ENCODE measurements at regions not wholly inside any gene's neighbourhood (a gene's known extent, or its start where the extent isn't known, plus 50 kb on each side); places are given as distances from the start of the nearest gene placed in this dataset.

GRCh38 chr13:99075268-99076191 is 97.7 kb upstream of the DOCK9 start (continued):
- TF ChIP-seq REST (IDR thresholded peaks at IDR 0.05; ENCODE audit: low read depth) (no peak), SIN3A (IDR thresholded peaks at IDR 0.05; ENCODE audit: low read depth) (no peak)

GRCh38 chr13:99078017-99078771 is 100.3 kb upstream of the DOCK9 start:
- Histone ChIP-seq H3K27me3 (ENCODE audit: insufficient read depth, low read length) (no peaks in the 10 kb centered on the region), H2AFZ (ENCODE audit: low read depth, low read length, poor library complexity, severe bottlenecking) (no peak overlapping the region), H4K20me1 (ENCODE audit: insufficient read depth) (no peaks in the 10 kb centered on the region), H3K4me3 (replicated peaks in 1 of 2; ENCODE audit: low read depth in 1 of 2, low read length in 2 of 2) (no peak overlapping the region), H3K9me3 (ENCODE audit: control insufficient read depth in 1 of 2, insufficient read depth in 1 of 2, low read depth in 1 of 2, low read length in 2 of 2) (no peaks in the 10 kb centered on the region; a peak in 1 of 4 replicates), H3K4me2 (ENCODE audit: low read length) (no peak overlapping the region), H3K79me2 (ENCODE audit: insufficient read depth, low read length) (peaks cover 52% of the 10 kb centered on the region), H3K9me2 (ENCODE audit: insufficient read depth) (no peaks in the 10 kb centered on the region), H3K36me3 (ENCODE audit: control insufficient read depth in 1 of 2, insufficient read depth in 2 of 2, low read length in 2 of 2) (peaks cover 0 to 9% of the 10 kb centered on the region in 2 experiments; a peak in 2 of 4 replicates), H3K27ac (ENCODE audit: low read depth, low read length) (no peak overlapping the region), H3K9ac (ENCODE audit: low read length) (no peak overlapping the region), H3K4me1 (ENCODE audit: control insufficient read depth in 1 of 2, insufficient read depth in 2 of 2, low read length in 2 of 2) (peaks cover 18 to 31% of the 10 kb centered on the region in 2 experiments)
- TF ChIP-seq EGR1 (IDR thresholded peaks at IDR 0.05; ENCODE audit: low read depth) (no peak), ZFX (IDR thresholded peaks at IDR 0.05) (no peak), REST (IDR thresholded peaks at IDR 0.05; ENCODE audit: low read depth) (no peak), SP1 (IDR thresholded peaks at IDR 0.05; ENCODE audit: low read depth) (no peak), YY1 (IDR thresholded peaks at IDR 0.05; ENCODE audit: extremely low read depth, insufficient replicate concordance, low read depth, low read length) (no peak), ELF1 (IDR thresholded peaks at IDR 0.05; ENCODE audit: borderline replicate concordance, low read depth) (no peak), RAD21 (IDR thresholded peaks at IDR 0.05; ENCODE audit: low read depth) (no peak)
- TF ChIP-seq, protein P1, sequence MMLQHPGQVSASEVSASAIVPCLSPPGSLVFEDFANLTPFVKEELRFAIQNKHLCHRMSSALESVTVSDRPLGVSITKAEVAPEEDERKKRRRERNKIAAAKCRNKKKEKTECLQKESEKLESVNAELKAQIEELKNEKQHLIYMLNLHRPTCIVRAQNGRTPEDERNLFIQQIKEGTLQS (IDR thresholded peaks at IDR 0.05): no peak
- ChIA-PET RAD21 (ENCODE audit: low non-redundant PET in 1 of 2, low total read pairs in 2 of 2, uncharacterized antibody in 2 of 2, unreplicated experiment in 2 of 2) (no interaction called here), POLR2A (no interaction called here), CTCF (no interaction called here)
- DNase-seq (ENCODE audit: low read depth, low spot score): no peak
- ATAC-seq: no peak
- intact Hi-C loops (cut with micrococcal nuclease): no loop called here
- BruUV-seq (replicated peaks): no TSS peak

Data from HCT116 (cell line).